VCaP (cell line): ENCODE measurements at regions not wholly inside any gene's neighbourhood (a gene's known extent, or its start where the extent isn't known, plus 50 kb on each side); places are given as distances from the start of the nearest gene placed in this dataset.

Source experiments
- H3K27ac ChIP-seq: fragments of 450-650 bp; 2 replicates; pipeline ENCODE4 v1.5.1; 2017
- CTCF ChIP-seq: fragments of 450-650 bp; conservative IDR thresholded peaks from 2 replicates; pipeline ENCODE4 v1.5.1; 2017; ENCODE audit warnings: mild to moderate bottlenecking, moderate library complexity

- H3K27ac ChIP-seq = peak overlapping the region; percentile 17
- no peak for TF ChIP-seq CTCF
Observed at GRCh38 chr4:27315625-27316024, 455.0 kb downstream of the STIM2 start.

DNA sequence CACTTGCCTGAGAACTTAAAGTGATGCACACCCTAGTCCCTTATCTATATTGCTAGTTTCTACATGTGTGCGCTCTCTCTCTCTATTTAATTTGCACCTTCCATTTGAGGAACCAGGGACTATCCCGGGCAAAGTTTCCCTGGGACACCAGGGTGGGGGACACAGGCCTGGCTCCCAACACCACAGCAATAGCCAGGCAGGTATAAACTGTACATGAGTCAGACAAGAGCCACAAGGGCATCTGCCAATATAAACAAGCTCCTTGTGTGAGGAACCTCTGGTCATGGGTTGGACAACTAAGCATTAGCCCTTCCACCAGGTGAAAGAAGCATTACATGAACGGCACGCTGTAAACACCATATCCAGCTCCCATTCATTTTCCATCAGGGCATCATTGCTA lies 455.5 kb downstream of the STIM2 start:
- H3K27ac ChIP-seq = peak overlapping the region; percentile 17; the same call in 1 of the 2 replicates
- TF ChIP-seq CTCF = no peak

DNA sequence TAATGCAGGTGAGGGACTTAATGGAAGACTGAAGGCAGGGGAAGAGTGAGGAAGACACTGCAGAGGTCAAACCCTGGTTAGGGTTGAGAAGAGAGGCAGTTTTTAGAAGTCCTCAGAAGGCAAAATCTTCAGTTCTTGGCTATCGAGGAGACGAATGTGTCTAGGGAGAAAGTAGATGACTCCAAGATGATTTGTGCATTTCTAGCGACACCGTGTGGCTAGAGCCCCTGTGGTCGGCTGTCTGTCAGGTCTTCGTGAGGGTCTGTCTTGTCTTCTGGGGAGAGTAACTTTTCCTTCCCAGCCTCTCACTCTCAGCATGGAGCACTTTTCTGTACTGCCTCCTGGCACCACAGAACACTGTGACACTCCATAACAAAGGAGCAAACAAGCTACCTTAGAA lies 458.1 kb downstream of the STIM2 start:
- peak; percentile 11; the same call in 1 of the 2 replicates for TF ChIP-seq CTCF
- peak overlapping the region; percentile 42; the same call in 1 of the 2 replicates for H3K27ac ChIP-seq

DNA sequence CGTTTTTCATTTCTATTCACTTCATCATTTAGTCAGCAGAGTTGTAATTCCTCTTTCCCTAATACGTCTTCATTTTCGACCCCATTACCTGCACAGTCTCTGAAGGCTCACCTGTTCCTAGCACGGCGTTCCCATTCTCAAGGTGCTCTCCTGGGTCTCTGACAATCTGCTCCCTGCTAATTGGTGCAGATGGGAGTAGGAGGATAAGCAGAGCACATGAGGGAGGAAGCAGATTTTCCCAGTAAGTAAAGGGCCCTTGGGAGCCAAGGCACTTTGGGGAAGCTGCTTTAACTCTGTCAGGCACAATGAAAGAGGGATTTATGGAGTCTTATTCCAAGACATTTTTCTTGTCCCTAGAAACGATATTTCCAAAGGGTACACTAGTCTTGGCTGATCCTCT lies 466.4 kb downstream of the STIM2 start:
- TF ChIP-seq CTCF = no peak
- no peak overlapping the region for H3K27ac ChIP-seq

GRCh38 chr4:27327421-27328181 lies 467.0 kb downstream of the STIM2 start:
- no peak overlapping the region for H3K27ac ChIP-seq
- no peak for TF ChIP-seq CTCF

- no peak for TF ChIP-seq CTCF
Observed at GRCh38 chr4:27338530-27338929, 477.9 kb downstream of the STIM2 start.

GRCh38 chr4:27343411-27343810 lies 482.8 kb downstream of the STIM2 start:
- H3K27ac ChIP-seq = no peak overlapping the region
- TF ChIP-seq CTCF = no peak

More at GRCh38 chr4:27338530-27338929, 477.9 kb downstream of the STIM2 start:
- H3K27ac ChIP-seq = no peak overlapping the region
